ENCODE measurements at regions not wholly inside any gene's neighbourhood (a gene's known extent, or its start where the extent isn't known, plus 50 kb on each side); places are given as distances from the start of the nearest gene placed in this dataset.

- Histone ChIP-seq H3K4ac (replicated peaks; ENCODE audit: insufficient read length, low read depth, low read length) (no peak overlapping the region), H3K56ac (replicated peaks; ENCODE audit: insufficient read length, low read depth, low read length) (no peak overlapping the region), H3K79me2 (ENCODE audit: control insufficient read depth in 1 of 2, insufficient read depth in 2 of 2, low read length in 2 of 2) (no peaks in the 10 kb centered on the region), H2AK5ac (ENCODE audit: low read depth, low read length) (no peak overlapping the region), H2BK120ac (replicated peaks; ENCODE audit: low read depth, low read length) (no peak overlapping the region), H4K20me1 (replicated peaks in 1 of 2; ENCODE audit: control insufficient read depth in 1 of 2, insufficient read depth in 2 of 2, low read length in 2 of 2) (no peaks in the 10 kb centered on the region), H3K23me2 (ENCODE audit: low read depth, low read length) (no peaks in the 10 kb centered on the region), H3K9ac (replicated peaks in 1 of 4; ENCODE audit: extremely low read depth in 1 of 4, low read depth in 3 of 4, low read length in 3 of 4) (no peak overlapping the region), H3K14ac (ENCODE audit: insufficient read length) (no peak overlapping the region), H4K91ac (replicated peaks; ENCODE audit: insufficient read length, low read length) (no peak overlapping the region), H2BK15ac (ENCODE audit: low read length) (no peak overlapping the region), H3K27me3 (replicated peaks in 1 of 4; ENCODE audit: control insufficient read depth in 3 of 4, extremely low read depth in 1 of 4, insufficient read depth in 3 of 4, low read length in 3 of 4) (no peaks in the 10 kb centered on the region), H3K36me3 (ENCODE audit: control insufficient read depth in 2 of 4, insufficient read depth in 4 of 4, low read length in 3 of 4) (no peaks in the 10 kb centered on the region), H3K27ac (ENCODE audit: low read depth, low read length) (no peak overlapping the region), H2BK12ac (ENCODE audit: low read depth, low read length) (no peak overlapping the region), H3K4me2 (ENCODE audit: insufficient read depth in 1 of 2, low read depth in 2 of 2, low read length in 2 of 2) (no peak overlapping the region), H2BK5ac (ENCODE audit: low read depth, low read length) (no peak overlapping the region), H4K5ac (ENCODE audit: insufficient read length, low read depth, low read length) (no peak overlapping the region), H3K4me1 (replicated peaks in 1 of 4; ENCODE audit: control insufficient read depth in 3 of 4, insufficient read depth in 4 of 4, low read length in 3 of 4) (no peaks in the 10 kb centered on the region), H3K9me3 (ENCODE audit: insufficient read depth in 2 of 2, low read depth in 1 of 2, low read length in 1 of 2) (no peaks in the 10 kb centered on the region), H3K4me3 (ENCODE audit: extremely low read depth in 1 of 4, insufficient read depth in 2 of 4, low read depth in 3 of 4, low read length in 4 of 4) (no peak overlapping the region), H3K79me1 (ENCODE audit: low read depth, low read length) (no peaks in the 10 kb centered on the region), H4K8ac (ENCODE audit: extremely low read depth, insufficient read depth, low read length) (no peak overlapping the region), H3K18ac (ENCODE audit: extremely low read depth, low read length) (no peak overlapping the region), H3K23ac (ENCODE audit: insufficient read length) (no peak overlapping the region), H2AFZ (ENCODE audit: low read length) (no peak overlapping the region), H2BK20ac (ENCODE audit: low read length) (no peak overlapping the region)
- no peak for DNase-seq (ENCODE audit: low read depth in 1 of 2, low spot score in 2 of 2)
- CTCF ChIA-PET (ENCODE audit: partially characterized antibody), result no interaction called here
- no peak for FAIRE-seq
- POLR2A ChIA-PET (ENCODE audit: partially characterized antibody), result no interaction called here
- WGBS, 2 experiments (ENCODE audit: extremely low coverage in 1 of 2, insufficient coverage in 1 of 2, insufficient read length in 1 of 2, insufficient replicate concordance in 2 of 2, low coverage in 1 of 2, low lambda C conversion rate in 2 of 2, missing lambda C conversion rate in 1 of 2), result 77% methylated on average over 4 of the region's 4 CpGs; no CpG with 5 or more reads in 1 of the 2 experiments
- TF ChIP-seq PHF8 (conservative IDR thresholded peaks at IDR 0.05; ENCODE audit: low read depth, low read length) (no peak), TEAD4 (IDR thresholded peaks at IDR 0.05; ENCODE audit: low read depth, low read length) (no peak), SIRT6 (IDR thresholded peaks at IDR 0.05; ENCODE audit: low read length) (no peak), SUZ12 (IDR thresholded peaks at IDR 0.05; ENCODE audit: low read length) (no peak), YY1 (IDR thresholded peaks at IDR 0.05; ENCODE audit: low read depth, low read length) (no peak), NRF1 (IDR thresholded peaks at IDR 0.05; ENCODE audit: low read depth, low read length) (no peak), SIN3A (conservative IDR thresholded peaks at IDR 0.05 in 1 of 2, IDR thresholded peaks at IDR 0.05 in 1 of 2; ENCODE audit: low read depth in 1 of 2, low read length in 2 of 2) (no peak), CHD2 (IDR thresholded peaks at IDR 0.05; ENCODE audit: low read length) (no peak), SAP30 (IDR thresholded peaks at IDR 0.05; ENCODE audit: insufficient read depth, insufficient replicate concordance, low read length) (no peak)
Measured at GRCh38 chr4:162871990-162872389, 294.7 kb downstream of the NAF1 start.

All from H1 (cell line).